Adrenal gland (tissue), 5 donors: ENCODE measurements at regions not wholly inside any gene's neighbourhood (a gene's known extent, or its start where the extent isn't known, plus 50 kb on each side); places are given as distances from the start of the nearest gene placed in this dataset.

ENCODE experiments used
- POLR2A ChIP-seq, 2 donors: fragments of 450-650 bp; IDR thresholded peaks; one replicate each; pipeline ENCODE4 v1.6.1; 2017; ENCODE audit warnings: antibody characterized with exemption in 2 of 2, mild to moderate bottlenecking in 2 of 2, moderate library complexity in 1 of 2
- TF ChIP-seq, protein P1 (sequence below), 6 experiments: fragments of 450-650 bp in 4 of 6; fragments of 200-600 bp in 2 of 6; sonication (generic) in 1 of 6; IDR thresholded peaks; 1 replicate in 5 of 6; 2 replicates in 1 of 6; pipeline versions ENCODE4 v1.5.1 to v1.8.0; 2016 to 2021; ENCODE audit warnings: antibody characterized with exemption in 6 of 6, mild to moderate bottlenecking in 2 of 6, moderate library complexity in 1 of 6
- donor health status: DM: no; HTN: no; CAD: no.

DNA sequence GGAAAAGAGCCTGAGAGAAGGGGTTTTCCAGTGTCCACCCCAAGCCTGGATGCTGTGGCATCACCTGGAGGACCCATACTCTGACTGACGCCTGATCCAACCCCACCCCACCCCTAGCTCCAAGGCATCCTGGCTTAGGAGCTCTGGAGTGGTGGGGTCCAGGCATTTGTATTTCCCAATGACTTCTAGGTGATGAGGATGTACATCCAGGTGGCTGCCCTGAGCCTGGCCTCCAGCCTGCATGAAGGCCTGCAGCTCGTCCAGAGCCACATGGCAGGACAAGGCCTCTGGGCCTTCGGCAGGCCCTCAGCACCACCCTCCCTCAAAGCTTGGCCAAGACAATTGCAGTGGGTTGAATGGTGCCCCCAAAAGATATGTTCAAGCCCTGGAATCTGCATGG, 347.5 kb downstream of the C16orf95 start:
- no peak for TF ChIP-seq POLR2A (IDR thresholded peaks at IDR 0.05)
- TF ChIP-seq, protein P1, sequence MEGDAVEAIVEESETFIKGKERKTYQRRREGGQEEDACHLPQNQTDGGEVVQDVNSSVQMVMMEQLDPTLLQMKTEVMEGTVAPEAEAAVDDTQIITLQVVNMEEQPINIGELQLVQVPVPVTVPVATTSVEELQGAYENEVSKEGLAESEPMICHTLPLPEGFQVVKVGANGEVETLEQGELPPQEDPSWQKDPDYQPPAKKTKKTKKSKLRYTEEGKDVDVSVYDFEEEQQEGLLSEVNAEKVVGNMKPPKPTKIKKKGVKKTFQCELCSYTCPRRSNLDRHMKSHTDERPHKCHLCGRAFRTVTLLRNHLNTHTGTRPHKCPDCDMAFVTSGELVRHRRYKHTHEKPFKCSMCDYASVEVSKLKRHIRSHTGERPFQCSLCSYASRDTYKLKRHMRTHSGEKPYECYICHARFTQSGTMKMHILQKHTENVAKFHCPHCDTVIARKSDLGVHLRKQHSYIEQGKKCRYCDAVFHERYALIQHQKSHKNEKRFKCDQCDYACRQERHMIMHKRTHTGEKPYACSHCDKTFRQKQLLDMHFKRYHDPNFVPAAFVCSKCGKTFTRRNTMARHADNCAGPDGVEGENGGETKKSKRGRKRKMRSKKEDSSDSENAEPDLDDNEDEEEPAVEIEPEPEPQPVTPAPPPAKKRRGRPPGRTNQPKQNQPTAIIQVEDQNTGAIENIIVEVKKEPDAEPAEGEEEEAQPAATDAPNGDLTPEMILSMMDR (IDR thresholded peaks at IDR 0.05): no peak
